ENCODE measurements at regions not wholly inside any gene's neighbourhood (a gene's known extent, or its start where the extent isn't known, plus 50 kb on each side); places are given as distances from the start of the nearest gene placed in this dataset.
"Not testable (repeated sequence)": the region's sequence is repeated elsewhere in the genome, so short reads cannot be mapped to it uniquely, and the experiment has no call there.

DNA sequence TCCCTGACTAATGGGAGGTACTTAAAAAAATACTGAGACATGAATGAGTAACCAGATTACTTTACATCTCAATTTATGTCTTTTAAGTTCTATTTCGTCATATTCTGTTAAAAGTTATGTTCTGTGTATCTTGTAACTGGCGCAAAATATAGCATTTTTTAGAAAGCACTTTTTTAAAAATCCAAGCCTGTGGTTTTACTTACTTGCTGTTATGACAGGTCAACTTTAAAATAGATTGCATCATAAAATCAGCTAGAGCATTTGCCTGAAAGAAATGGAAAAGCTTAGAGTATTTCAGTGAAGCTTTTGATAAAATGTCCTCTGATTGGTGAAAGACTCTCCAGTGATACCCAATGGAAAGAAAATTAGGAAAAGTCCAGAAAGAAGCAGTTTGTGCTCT lies 1892.3 kb upstream of the TENM3 start:
- H3K27me3 ChIP-seq (ENCODE audit: control insufficient read depth, insufficient read depth, low read length): no peaks in the 10 kb centered on the region

DNA sequence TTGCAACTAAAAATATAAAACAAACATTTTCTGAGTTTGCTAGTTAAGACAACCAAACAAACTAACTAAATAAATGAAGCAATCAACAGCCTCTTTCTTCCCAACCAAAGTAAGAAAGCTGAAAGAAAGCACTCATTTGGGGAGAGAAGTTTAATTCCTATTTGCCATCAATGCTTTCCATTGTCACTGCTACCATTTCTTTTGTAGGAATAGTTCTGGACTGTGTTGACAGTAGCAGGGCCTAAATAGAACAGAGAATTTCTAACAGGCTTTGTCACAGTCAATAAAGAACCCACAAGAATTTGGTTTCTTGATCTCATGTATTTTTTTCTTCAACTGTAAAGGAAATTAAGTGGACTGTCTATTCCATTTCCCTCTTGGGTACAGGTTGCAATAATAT lies 1886.4 kb upstream of the TENM3 start:
- intact Hi-C loops (cut with DNase I): no loop called here
- no peak for FAIRE-seq

More for the DNA sequence above, 1892.3 kb upstream of the TENM3 start:
- no peak for DNase-seq
- Histone ChIP-seq H3K4me1 (ENCODE audit: control insufficient read depth in 2 of 3, insufficient read depth in 2 of 3, low read depth in 1 of 3, low read length in 3 of 3) (no peaks in the 10 kb centered on the region), H3K27ac (ENCODE audit: low read depth in 2 of 2, low read length in 2 of 2) (no peak overlapping the region), H3K4me3 (ENCODE audit: low read length in 3 of 3) (no peak overlapping the region), H3K9ac (ENCODE audit: low read length in 3 of 3) (no peak overlapping the region), H3K36me3 (ENCODE audit: control insufficient read depth in 2 of 3, insufficient read depth in 3 of 3, low read length in 3 of 3) (no peaks in the 10 kb centered on the region), H3K9me3 (ENCODE audit: control insufficient read depth in 2 of 3, insufficient read depth in 1 of 3, low read length in 3 of 3) (no peaks in the 10 kb centered on the region)
- intact Hi-C loops (cut with DNase I): no loop called here
- no peak for FAIRE-seq
- TF ChIP-seq, protein P1, sequence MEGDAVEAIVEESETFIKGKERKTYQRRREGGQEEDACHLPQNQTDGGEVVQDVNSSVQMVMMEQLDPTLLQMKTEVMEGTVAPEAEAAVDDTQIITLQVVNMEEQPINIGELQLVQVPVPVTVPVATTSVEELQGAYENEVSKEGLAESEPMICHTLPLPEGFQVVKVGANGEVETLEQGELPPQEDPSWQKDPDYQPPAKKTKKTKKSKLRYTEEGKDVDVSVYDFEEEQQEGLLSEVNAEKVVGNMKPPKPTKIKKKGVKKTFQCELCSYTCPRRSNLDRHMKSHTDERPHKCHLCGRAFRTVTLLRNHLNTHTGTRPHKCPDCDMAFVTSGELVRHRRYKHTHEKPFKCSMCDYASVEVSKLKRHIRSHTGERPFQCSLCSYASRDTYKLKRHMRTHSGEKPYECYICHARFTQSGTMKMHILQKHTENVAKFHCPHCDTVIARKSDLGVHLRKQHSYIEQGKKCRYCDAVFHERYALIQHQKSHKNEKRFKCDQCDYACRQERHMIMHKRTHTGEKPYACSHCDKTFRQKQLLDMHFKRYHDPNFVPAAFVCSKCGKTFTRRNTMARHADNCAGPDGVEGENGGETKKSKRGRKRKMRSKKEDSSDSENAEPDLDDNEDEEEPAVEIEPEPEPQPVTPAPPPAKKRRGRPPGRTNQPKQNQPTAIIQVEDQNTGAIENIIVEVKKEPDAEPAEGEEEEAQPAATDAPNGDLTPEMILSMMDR (IDR thresholded peaks at IDR 0.05; ENCODE audit: borderline replicate concordance, extremely low read depth, insufficient read depth): no peak

DNA sequence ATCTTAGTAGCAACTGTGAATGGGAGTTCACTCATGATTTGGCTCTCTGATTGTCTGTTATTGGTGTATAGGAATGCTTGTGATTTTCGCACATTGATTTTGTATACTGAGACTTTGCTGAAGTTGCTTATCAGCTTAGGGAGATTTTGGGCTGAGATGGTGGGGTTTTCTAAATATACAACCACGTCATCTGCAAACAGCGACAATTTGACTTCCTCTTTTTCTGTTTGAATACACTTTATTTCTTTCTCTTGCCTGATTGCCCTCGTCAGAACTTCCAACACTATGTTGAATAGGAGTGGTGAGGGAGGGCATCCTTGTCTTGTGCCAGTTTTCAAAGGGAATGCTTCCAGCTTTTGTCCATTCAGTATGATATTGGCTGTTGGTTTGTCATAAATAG lies 1883.1 kb upstream of the TENM3 start:
- intact Hi-C loops (cut with DNase I); H3K36me3 ChIP-seq (ENCODE audit: control insufficient read depth in 2 of 3, insufficient read depth in 3 of 3, low read length in 3 of 3); DNase-seq; H3K9ac ChIP-seq (ENCODE audit: low read length in 3 of 3); H3K27ac ChIP-seq (ENCODE audit: low read depth in 2 of 2, low read length in 2 of 2); FAIRE-seq; H3K27me3 ChIP-seq (ENCODE audit: control insufficient read depth, insufficient read depth, low read length); H3K4me3 ChIP-seq (ENCODE audit: low read length in 3 of 3); H3K9me3 ChIP-seq (ENCODE audit: control insufficient read depth in 2 of 3, insufficient read depth in 1 of 3, low read length in 3 of 3); H3K4me1 ChIP-seq (ENCODE audit: control insufficient read depth in 2 of 3, insufficient read depth in 2 of 3, low read depth in 1 of 3, low read length in 3 of 3): not testable (repeated sequence)

More for the DNA sequence above, 1886.4 kb upstream of the TENM3 start:
- Histone ChIP-seq H3K27ac (ENCODE audit: low read depth in 2 of 2, low read length in 2 of 2) (no peak overlapping the region), H3K9ac (ENCODE audit: low read length in 3 of 3) (no peak overlapping the region), H3K27me3 (ENCODE audit: control insufficient read depth, insufficient read depth, low read length) (no peaks in the 10 kb centered on the region), H3K36me3 (ENCODE audit: control insufficient read depth in 2 of 3, insufficient read depth in 3 of 3, low read length in 3 of 3) (no peaks in the 10 kb centered on the region), H3K4me3 (ENCODE audit: low read length in 3 of 3) (no peak overlapping the region), H3K9me3 (ENCODE audit: control insufficient read depth in 2 of 3, insufficient read depth in 1 of 3, low read length in 3 of 3) (no peaks in the 10 kb centered on the region), H3K4me1 (ENCODE audit: control insufficient read depth in 2 of 3, insufficient read depth in 2 of 3, low read depth in 1 of 3, low read length in 3 of 3) (no peaks in the 10 kb centered on the region)
- DNase-seq: no peak
- TF ChIP-seq, protein P1 (IDR thresholded peaks at IDR 0.05; ENCODE audit: borderline replicate concordance, extremely low read depth, insufficient read depth): no peak

DNA sequence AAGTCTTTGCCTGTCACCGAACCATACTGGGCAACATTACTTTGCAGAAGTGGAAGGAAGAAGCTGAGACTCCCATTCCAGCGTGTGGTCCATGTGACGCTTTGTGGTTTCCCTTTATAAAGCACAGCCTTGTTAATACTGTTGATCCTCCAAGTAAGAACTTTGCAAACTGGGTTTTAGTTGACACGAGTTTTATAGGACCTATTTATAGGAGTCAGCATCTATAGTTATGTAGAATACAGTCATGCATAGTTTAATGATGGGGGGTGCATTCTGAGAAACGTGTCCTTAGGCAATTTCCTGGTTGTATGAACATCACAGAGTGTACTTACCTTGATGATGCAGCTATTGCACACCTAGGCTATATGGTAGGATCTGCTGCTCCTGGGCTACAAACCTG lies 1879.4 kb upstream of the TENM3 start:
- Histone ChIP-seq H3K36me3 (ENCODE audit: control insufficient read depth in 2 of 3, insufficient read depth in 3 of 3, low read length in 3 of 3) (no peaks in the 10 kb centered on the region), H3K4me1 (ENCODE audit: control insufficient read depth in 2 of 3, insufficient read depth in 2 of 3, low read depth in 1 of 3, low read length in 3 of 3) (no peaks in the 10 kb centered on the region), H3K27me3 (ENCODE audit: control insufficient read depth, insufficient read depth, low read length) (no peaks in the 10 kb centered on the region), H3K9ac (ENCODE audit: low read length in 3 of 3) (no peak overlapping the region), H3K9me3 (ENCODE audit: control insufficient read depth in 2 of 3, insufficient read depth in 1 of 3, low read length in 3 of 3) (no peaks in the 10 kb centered on the region), H3K27ac (ENCODE audit: low read depth in 2 of 2, low read length in 2 of 2) (no peak overlapping the region), H3K4me3 (ENCODE audit: low read length in 3 of 3) (no peak overlapping the region)
- FAIRE-seq: no peak
- TF ChIP-seq, protein P1 (IDR thresholded peaks at IDR 0.05; ENCODE audit: borderline replicate concordance, extremely low read depth, insufficient read depth): no peak
- intact Hi-C loops (cut with DNase I): no loop called here
- no peak for DNase-seq

All from kidney (tissue), 13 donors.